NCI-H2171 treated with DMSO at 0.1 percent for 48 hours (cell line): ENCODE measurements at regions not wholly inside any gene's neighbourhood (a gene's known extent, or its start where the extent isn't known, plus 50 kb on each side); places are given as distances from the start of the nearest gene placed in this dataset.
"Not testable (repeated sequence)": the region's sequence is repeated elsewhere in the genome, so short reads cannot be mapped to it uniquely, and the experiment has no call there.

ENCODE experiments used
- DNase-seq: peaks from one replicate; lab custom pipeline; 2025; lab: John Stamatoyannopoulos, UW

DNA sequence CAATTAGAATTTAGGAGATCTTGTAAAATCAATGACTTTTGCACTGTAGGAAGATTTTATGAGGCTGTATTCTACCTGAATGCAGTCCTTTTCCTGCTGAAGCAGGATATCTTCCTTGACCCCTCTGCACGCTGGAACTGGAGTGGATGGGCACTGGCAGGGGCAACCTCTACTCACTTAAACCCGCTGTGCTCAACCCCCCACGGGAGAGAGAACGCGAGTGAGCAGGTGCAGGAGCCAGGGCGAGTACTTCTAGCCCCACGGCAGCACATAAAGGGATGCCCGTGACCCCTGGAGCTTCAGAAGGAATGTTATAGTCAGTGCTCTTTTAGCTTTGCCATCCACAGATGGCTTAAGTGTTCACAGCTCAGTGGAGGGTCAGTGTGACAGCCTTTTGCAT, 1144.8 kb downstream of the EPHA7 start:
- no peak for DNase-seq

DNA sequence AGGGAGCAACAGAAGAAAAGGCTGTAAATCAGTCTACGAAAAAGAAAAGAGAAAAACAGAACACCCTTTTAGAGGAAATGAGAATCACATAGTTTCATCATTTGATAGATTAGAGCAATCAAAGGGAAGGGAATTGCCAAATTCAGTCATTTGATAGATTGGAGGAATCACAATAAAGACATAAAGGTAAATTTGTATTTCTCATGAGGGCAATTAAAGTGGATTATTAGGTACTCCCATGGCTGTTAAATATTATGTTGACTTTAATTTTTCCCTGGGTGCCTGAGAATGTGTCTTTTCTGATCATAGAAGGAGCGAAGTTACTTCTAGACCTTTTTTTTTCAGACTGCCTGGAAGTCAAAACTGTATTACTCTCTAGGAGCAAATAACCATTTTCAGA, 1145.7 kb downstream of the EPHA7 start:
- no peak for DNase-seq

DNA sequence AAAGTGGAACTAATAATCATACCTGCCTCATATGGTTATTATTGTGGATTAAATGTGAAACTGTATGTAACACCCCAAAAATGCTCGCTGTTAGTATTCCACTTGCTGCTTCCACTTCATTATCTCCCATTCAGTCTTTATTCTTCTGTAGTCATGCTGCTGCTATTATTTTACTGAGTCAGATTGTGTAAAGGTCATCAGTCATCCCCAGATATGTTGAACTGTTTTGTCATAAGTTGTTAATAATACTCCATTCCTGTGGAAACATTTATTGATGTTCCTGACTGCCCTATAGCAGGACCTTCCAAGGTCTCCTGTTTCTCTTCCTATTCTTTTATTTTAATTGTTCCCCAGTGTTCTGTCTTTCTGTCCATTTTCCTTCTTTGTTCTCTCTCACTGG, 1148.3 kb downstream of the EPHA7 start:
- DNase-seq, result no peak

DNA sequence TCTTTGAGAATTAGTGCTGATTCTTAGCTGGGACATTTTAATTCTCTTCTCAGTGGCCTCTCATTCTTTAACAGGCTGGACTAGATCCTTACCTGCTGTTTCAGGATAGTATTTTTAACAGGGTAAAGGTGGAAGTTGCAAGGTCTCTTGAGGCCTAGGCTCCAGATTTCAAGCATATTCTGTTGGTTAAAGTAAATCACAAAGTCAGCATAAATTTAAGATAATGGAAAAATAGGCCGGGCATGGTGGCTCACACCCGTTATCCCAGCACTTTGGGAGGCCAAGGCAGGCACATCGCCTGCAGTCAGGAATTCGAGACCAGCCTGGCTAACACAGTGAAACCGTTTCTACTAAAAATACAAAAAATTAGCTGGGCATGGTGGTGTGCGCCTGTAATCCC, 1149.0 kb downstream of the EPHA7 start:
- no peak for DNase-seq

DNA sequence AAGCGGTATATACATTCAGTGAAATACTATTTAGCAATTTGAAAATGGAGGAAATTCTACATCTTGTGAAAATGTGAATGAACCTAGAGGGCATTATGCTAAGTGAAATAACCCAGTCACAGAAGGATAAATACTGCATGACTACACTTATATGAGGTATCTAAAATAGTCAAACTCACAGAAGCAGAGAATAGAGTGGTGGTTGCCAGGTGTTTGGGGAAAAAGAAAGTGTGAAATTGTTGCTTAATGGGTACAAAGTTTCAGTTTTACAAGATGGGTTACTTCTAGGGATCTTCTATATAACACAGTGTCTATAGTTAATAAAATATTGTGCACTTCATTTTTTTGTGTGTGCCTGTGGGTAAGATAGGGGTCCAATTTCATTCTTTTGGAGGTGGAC, 1152.0 kb downstream of the EPHA7 start:
- no peak for DNase-seq

DNA sequence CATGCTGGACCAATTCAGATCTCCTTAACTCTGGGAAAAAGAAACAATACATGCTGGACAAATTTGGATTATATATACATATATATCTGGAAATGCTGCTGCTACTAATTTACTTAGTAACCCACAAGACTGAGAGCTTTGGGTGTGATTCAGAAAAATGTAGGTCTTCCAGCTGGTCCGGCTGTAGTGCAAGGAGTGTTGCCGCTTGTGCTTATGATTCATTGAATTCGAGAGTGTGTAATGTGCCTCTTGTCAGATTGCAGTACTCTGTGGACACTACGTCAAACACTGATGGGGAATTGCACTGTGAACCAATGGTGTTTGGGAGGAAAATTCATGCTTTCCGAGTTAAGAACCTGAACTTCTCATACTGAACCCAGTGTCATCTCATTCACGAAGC, 1155.5 kb downstream of the EPHA7 start:
- no peak for DNase-seq

DNA sequence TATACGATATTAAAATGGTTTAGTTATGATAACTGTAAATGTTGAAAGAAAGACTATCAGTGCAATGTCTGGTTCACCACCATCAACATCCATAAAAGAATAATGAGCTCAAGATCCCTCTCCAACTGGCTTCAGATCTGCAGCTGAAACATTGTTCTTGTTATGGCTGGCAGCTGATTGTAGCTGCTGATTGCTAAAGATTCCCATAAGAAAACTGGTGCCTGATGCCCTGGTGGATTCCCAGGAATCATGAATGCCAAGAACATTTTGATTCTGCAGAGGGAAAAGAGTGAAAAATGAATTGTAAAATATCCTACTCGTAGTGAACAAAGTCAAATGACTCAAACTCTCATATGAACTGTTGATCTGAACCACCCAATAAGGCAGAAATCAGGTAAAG, 1160.2 kb downstream of the EPHA7 start:
- no peak for DNase-seq

DNA sequence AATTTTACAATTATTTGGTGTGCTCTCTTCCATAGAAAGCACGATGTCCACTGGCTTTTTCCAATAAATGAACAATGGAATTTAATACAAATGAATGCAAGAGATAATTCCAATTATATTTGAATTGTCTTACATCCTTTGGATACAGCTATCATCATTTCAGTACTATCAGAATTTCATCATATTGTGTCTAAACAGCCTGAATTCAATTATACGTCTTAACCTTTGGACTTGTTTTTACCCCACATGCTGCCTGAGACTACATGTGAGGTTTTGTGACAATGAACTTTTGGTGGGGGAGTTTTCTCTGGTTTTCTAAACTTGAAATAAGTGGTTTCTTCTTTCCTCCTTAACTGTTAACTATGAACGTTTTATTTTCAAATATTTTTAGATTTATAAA, 1176.0 kb downstream of the EPHA7 start:
- DNase-seq, result no peak

DNA sequence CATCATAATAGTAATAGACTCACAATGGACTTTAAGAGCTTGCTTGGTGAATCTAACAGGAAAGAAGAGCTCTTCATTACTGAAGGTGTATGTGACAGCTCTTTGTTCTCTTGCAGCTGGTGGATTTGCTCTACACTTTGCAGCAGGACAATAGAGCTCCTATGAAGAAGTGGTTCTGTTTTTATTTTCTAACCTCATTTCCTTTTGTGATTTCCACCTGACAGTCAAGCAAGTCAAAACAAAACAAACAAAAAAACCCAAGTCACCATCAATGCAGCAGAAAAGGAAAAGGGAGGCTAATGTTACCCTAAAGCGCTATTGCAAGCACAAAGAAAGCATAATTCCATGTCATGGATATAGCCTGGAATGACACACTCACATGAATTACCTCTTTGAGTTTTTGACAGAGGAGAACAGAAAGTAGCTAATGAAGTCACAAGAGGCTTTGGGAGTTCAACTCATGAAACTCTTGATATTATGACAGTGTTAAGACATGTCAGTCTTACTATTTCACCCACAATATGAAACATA, 1188.1 kb downstream of the EPHA7 start:
- DNase-seq, result no peak

DNA sequence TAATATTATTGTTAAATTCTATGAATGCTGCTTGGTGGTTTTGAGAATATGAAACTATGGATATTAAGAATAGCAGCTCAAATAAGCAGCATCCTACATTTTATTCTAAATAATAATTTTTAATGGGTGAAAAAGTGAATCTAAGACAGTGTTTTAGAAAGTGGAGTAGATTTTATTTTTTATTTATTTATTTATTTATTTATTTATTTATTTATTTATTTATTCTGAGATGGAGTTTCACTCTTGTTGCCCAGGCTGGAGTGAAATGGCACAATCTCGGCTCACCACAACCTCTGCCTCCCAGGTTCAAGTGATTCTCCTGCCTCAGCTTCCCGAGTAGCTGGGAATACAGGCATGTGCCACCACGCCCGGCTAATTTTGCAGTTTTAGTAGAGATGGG, 1199.4 kb downstream of the EPHA7 start:
- DNase-seq, result not testable (repeated sequence)

DNA sequence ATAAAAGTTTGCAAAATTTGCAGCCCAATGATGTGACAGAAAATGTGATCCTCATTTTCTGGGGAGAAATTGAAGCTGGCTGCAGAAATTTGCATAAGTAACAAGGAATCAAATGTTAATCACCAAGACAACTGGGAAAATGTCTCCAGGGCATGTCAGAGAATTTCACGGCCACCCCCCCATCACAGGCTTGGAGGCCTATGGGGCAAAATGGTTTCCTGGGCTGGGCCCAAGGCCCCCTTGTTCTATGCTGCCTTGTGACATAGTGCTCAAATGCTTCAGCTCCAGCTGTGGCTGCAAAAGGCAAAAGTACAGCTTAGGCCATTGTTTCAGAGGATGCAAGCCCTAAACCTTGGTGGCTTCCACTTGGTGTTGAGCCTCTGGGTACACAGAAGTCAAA, 1202.6 kb downstream of the EPHA7 start:
- DNase-seq, result no peak

DNA sequence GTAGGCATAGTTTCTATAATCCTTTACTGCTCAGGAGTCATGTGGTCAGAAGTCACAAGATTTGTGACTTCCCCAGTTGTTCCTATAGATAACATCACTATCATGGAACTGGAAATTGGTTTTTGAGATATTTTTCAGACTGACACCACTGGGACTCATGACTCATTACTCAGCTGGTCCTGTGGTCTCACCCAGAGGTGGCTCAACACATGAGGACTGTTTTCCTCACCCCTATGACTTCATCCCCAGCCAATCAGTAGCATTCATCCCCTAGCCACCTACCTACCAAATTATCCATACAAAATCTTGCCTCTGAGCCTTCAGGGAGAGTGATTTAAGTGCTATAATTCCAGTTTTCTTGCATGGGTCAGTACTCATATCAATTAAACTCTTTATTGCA, 1217.7 kb downstream of the EPHA7 start:
- DNase-seq, result no peak

DNA sequence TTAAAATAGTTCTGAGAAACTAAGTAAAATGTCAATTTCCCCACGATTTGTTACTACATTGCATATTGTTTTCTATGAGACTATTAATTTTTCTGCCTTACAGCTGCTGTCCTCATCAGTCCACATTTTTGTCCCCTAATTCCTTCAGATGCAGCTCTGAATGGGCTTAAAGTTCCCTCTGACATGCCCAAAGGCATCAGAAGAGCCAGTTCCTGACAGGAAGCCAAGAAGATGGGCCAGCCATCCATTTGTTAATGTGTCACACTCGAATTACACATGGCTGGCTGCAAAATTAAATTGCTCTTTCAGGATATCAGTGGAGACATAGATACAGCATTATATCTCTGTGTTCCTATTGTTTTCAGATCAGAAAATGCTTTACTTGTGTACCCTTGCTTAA, 1223.0 kb downstream of the EPHA7 start:
- DNase-seq, result no peak

DNA sequence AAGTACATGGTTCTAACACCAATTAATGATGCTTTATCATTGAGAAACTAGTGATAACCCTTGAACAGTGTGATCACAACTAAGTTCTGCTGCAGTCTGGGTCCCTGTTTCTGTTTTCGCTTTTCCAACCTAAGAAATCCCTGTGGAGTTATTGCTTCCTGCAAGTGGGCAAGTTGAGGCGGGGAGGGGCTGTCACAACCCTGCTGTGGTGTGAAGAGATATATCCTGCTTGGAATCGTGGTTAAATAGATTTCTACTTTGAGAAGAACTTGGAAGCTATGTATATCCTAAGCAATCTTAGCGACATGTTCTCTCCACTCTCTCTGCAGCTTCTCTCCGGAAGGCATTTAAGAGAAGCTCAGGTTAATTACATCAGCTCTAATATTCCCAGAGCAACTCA, 1223.6 kb downstream of the EPHA7 start:
- no peak for DNase-seq

DNA sequence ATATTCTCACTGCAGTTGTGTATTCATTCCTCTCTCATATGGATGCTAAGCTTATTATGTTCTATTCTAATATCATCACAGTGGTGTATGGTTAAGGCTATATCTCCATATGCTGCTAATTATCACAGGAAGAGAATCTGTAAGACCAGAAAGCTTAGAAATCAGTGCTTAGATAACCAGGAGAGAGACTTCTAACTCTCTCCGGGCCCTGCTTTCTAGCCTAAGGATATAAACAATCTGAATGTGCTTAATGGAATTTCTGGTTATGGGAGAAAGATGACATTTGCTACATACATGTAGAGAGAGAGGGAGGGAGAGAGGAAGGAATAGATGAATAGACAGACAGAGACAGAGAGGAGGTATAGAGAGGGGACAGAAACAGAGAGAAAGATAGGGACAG, 1231.3 kb downstream of the EPHA7 start:
- no peak for DNase-seq

DNA sequence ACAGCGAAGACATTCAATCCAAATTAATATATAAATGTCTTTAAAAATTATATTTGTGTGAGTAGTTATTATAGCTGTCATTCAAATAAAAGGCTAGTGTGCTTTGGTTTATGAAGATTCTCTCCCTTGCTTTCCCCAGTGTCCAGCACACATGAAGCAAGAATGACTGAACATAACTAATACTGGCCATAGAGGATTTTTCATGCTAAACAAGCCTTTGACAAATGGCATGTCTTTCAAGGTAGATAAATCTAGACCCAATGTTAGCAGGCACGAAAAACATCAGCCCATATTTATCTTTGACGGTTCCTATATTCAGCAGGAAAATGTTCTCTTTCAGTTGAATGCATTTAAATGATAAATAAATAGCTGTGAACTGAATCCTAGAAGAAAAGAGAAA, 1234.4 kb downstream of the EPHA7 start:
- no peak for DNase-seq

DNA sequence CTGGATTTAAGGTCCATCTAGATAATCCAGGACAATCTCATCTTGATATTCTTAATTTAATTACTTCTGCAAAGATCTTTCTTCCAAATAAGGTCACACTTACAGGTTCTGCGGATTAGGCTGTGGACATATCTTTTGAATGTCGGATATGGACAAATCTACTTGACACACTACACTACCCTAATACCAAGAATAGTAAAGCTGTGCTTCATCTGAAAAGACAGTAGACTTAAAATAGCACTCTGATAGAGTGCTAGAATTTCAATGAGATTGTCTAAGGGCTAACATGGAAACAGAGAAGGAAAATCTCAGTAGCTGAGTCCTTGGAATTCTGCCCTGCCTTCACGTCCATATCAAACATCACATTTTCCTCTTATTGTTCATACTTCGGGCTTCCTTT, 1238.0 kb downstream of the EPHA7 start:
- no peak for DNase-seq

DNA sequence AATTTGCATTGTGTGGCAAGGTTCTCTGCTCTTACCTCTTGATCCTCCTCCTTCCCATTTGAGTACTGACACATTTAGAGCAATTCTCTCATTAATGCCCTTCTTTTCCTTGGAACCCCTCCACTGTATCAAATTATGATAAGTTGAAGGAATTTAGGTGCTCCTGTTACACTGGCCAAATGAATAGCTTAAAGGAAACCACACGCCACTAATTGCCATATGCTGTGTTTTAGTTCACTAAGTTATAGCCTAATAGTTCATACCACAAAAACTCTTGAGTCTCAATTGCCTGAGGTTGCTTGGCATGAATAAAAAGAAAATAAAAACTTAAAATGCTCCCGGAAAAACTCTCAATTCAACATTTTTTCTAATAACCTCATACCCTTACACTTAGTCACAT, 1239.3 kb downstream of the EPHA7 start:
- no peak for DNase-seq

DNA sequence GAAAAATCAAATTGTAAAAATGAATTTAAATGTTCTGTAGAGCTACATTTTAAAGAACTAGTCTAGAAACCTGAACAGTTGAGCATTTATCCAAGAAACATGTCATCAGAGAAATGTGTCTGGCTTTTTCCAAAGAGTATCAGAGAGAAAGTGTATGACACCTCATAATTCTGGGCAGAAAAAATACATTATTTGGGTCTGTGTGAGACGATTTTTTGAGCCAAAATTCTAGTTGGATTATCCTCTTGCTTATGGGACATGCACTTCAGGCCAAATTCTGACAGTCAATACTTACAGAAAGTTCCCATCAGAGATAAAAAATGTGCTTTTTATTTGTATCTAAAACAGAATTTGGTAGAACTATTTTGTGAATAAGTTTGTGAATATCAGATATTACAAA, 1242.7 kb downstream of the EPHA7 start:
- DNase-seq, result no peak

DNA sequence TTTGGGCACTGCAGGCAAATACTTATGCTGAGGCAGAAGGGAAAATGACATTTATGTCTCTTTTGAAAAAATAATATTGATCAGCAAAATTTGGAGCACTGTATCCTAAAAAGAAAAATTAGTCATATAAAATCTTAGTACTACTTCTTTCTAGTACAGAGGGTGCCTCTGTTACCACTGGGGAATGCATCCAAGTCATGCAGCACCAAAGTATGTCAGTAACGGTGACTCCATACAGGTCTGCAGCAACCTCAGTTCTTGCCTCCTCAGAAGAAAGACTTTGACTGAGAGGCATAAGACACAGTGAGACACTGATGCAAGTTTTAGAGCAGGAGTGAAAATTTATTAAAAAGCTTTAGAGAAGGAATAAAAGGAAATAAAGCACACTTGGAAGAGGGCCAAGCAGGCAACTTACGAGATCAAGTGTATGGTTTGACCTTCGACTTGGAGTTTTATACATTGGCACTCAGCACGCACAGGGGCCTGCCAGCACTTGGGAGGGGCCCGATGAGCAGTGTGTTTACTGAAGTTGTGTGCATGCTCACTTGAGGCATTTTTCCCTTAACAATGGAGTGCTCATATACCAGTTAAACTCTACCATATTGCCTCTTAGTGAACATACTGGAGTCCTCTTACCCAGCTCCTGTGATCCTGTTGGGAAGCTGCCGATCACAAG, 1244.8 kb downstream of the EPHA7 start:
- DNase-seq, result no peak

DNA sequence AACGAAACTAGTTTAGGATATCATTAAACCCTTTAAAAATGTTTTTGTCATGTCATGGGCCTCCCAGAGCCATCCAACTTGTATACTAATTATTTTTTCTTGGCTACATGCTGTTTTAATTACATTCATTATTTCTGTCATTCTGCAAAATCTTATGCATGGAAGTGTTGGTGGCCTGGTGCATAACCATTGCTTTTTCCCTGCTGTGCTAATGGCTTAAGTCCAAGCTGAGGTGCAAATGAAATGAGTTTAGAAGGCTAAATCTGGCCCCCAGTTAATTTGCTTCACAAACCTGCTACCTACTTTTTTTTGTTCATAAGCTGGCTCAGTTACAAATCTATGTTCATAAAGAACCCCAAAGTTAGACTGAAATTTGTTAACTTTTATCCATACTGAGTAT, 1249.9 kb downstream of the EPHA7 start:
- no peak for DNase-seq

DNA sequence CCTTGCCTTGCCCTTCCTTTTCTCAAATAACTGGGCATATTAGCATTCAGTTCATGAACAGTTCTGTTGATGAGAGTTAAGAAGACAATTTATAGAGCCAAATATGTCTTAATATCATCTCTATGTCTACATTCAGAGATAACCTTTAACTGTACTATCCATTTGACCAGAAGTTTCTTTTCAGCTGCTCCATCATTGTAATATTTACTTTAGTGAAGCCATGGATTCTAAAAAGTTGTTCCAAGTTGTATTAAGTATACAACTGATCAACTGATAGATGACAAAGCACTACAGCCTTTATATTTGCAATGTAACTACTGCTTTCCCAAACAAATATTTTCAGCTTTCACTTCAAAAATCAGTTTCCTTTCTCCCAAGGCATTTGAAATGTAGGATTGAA, 1252.7 kb downstream of the EPHA7 start:
- no peak for DNase-seq

DNA sequence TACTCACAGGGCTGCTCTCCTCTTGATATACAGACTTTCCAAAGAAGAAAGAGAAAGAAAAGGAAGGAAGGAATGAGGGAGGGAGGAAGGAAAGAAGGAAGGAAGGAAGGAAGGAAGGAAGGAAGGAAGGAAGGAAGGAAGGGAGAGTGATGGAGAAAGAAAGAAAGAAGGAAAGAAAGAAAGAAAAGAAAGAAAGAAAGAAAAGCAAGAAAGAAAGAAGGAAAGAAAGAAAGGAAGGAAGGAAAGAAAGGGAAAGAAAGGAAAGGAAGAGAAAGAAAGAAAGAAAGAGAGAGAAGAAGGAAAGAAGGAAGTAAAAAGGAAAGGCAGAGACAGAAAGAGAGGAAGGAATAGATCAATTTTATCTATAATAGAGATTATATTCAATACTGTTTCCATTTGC, 1257.4 kb downstream of the EPHA7 start:
- DNase-seq, result no peak

DNA sequence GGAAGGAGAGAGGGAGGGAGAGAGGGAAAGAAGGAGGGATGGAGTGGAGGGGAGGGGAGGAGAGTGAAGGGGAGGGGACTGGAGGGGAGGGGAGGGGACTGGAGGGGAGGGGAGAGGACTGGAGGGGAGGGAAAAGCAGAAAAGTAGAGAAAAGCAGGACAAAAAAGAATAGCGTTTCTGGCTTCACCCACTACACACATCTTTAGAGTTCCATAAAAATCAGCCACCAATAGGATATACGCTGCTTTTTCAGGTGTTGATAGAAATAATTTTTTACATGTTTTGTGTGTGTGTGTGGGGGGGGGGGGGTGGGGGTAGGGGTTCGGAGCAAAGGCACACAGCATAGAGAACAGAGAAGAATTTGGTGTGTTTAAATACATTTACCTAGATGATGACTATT, 1259.1 kb downstream of the EPHA7 start:
- no peak for DNase-seq

DNA sequence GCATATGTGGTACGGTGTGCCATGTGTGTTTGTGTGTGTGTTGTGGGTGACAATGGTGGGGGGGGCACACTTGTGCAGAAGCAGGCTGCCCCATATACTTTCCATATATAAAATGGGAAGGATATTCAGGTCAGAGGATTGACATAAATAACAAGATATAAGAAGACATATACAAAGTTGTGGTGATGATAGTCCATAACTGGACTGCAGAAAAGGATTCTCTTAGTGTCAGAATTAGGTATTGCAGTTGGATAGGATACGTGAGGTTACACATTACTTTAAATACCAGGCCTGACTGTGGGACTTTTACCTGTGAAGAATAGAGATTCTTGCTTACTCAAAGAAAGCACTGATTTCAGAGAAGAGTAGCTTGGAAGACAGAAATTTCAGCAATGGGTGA, 1260.3 kb downstream of the EPHA7 start:
- DNase-seq, result no peak
